Sigmoid colon (tissue), 6 donors: ENCODE measurements at regions not wholly inside any gene's neighbourhood (a gene's known extent, or its start where the extent isn't known, plus 50 kb on each side); places are given as distances from the start of the nearest gene placed in this dataset.

Experiments
- DNase-seq: peaks from one replicate; pipeline ENCODE4 v3.0.0-alpha.2; 2019
- H3K27ac ChIP-seq, 4 donors: fragments of 200-600 bp; sonication (generic); one replicate each; pipeline ENCODE4 v1.5.1; 2016 to 2019; ENCODE audit warnings: mild to moderate bottlenecking in 1 of 4
- H3K27me3 ChIP-seq, 3 donors: fragments of 200-600 bp; sonication (generic); one replicate each; pipeline ENCODE4 v1.5.1; 2019; ENCODE audit warnings: mild to moderate bottlenecking in 1 of 3
- H3K36me3 ChIP-seq, 4 donors: fragments of 200-600 bp; sonication (generic); one replicate each; pipeline ENCODE4 v1.5.1; 2016 to 2019
- H3K4me1 ChIP-seq, 4 donors: fragments of 200-600 bp; sonication (generic); one replicate each; pipeline ENCODE4 v1.5.1; 2017 to 2019
- H3K4me3 ChIP-seq, 4 donors: fragments of 200-600 bp; sonication (generic); one replicate each; pipeline ENCODE4 v1.5.1; 2017 to 2019; ENCODE audit warnings: mild to moderate bottlenecking in 2 of 4, moderate library complexity in 1 of 4
- H3K9me3 ChIP-seq, 4 donors: fragments of 200-600 bp in 3 of 4; sonication (generic) in 3 of 4; one replicate each; pipeline versions ENCODE4 v1.5.1 to v1.6.1; 2013 to 2019
- EP300 ChIP-seq, 4 donors: sonication (generic); formaldehyde crosslinking; IDR thresholded peaks; one replicate each; pipeline ENCODE4 v1.6.1; 2017; ENCODE audit warnings: antibody characterized with exemption in 4 of 4
- POLR2A ChIP-seq, 2 donors: fragments of 450-650 bp; IDR thresholded peaks; one replicate each; pipeline ENCODE4 v1.6.1; 2016; ENCODE audit warnings: antibody characterized with exemption in 2 of 2, mild to moderate bottlenecking in 2 of 2, moderate library complexity in 2 of 2
- POLR2AphosphoS5 ChIP-seq, 4 donors: sonication (generic); formaldehyde crosslinking; IDR thresholded peaks; one replicate each; pipeline ENCODE4 v1.6.1; 2017; ENCODE audit warnings: antibody characterized with exemption in 4 of 4
- WGBS, 2 donors: extraction: QIAGEN DNeasy Blood & Tissue Kit; methylation state at CpG; one replicate each; pipeline ENCODE4 v1.1.7; 2013; 5-methylcytosine and 5-hydroxymethylcytosine counted together
- intact Hi-C: fragments of 100-400 bp; cut with DNase I; formaldehyde crosslinking; loops from one replicate; pipeline ENCODE4 v1.15.1; 2023
- TF ChIP-seq, protein P1 (sequence below), 4 experiments: fragments of 450-650 bp in 3 of 4; fragments of 200-600 bp in 1 of 4; IDR thresholded peaks; one replicate each; pipeline ENCODE4 v1.5.1; 2016 to 2019; ENCODE audit warnings: antibody characterized with exemption in 4 of 4, mild to moderate bottlenecking in 3 of 4, moderate library complexity in 2 of 4
- donor health status: healthy with polysubstance abuse.
- donor health status: healthy.

DNA sequence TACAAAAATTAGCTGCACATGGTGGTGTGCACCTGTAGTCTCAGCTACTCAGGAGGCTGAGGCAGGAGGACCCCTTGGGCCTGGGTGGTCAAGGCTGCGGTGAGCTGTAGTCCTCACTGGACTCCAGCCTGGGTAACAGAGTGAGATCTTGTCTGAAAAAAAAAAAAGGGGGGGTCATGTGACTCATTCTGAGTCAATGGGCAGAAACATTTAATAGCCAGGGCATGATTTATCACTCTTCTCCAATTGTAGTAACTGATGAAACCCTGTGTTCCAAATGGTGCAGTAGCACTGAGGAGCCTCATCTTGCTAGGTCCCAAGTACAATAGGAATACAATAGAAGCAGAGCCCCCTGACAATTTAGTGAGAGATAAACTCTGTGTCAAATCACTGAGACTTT, 78.9 kb upstream of the CCDC68 start:
- H3K4me1 ChIP-seq: no peaks in the 10 kb centered on the region
- intact Hi-C loops: no loop called here
- H3K36me3 ChIP-seq: no peaks in the 10 kb centered on the region
- no peak for DNase-seq
- TF ChIP-seq POLR2A (IDR thresholded peaks at IDR 0.05) (no peak), EP300 (IDR thresholded peaks at IDR 0.05) (no peak), POLR2AphosphoS5 (IDR thresholded peaks at IDR 0.05) (no peak)
- TF ChIP-seq, protein P1, sequence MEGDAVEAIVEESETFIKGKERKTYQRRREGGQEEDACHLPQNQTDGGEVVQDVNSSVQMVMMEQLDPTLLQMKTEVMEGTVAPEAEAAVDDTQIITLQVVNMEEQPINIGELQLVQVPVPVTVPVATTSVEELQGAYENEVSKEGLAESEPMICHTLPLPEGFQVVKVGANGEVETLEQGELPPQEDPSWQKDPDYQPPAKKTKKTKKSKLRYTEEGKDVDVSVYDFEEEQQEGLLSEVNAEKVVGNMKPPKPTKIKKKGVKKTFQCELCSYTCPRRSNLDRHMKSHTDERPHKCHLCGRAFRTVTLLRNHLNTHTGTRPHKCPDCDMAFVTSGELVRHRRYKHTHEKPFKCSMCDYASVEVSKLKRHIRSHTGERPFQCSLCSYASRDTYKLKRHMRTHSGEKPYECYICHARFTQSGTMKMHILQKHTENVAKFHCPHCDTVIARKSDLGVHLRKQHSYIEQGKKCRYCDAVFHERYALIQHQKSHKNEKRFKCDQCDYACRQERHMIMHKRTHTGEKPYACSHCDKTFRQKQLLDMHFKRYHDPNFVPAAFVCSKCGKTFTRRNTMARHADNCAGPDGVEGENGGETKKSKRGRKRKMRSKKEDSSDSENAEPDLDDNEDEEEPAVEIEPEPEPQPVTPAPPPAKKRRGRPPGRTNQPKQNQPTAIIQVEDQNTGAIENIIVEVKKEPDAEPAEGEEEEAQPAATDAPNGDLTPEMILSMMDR (IDR thresholded peaks at IDR 0.05): no peak
- WGBS, 2 donors: 96 to 98% methylated on average over 1 of the region's 1 CpG
- H3K27ac ChIP-seq: no peak overlapping the region
- no peak overlapping the region for H3K4me3 ChIP-seq
- no peaks in the 10 kb centered on the region for H3K9me3 ChIP-seq
- H3K27me3 ChIP-seq: no peaks in the 10 kb centered on the region

DNA sequence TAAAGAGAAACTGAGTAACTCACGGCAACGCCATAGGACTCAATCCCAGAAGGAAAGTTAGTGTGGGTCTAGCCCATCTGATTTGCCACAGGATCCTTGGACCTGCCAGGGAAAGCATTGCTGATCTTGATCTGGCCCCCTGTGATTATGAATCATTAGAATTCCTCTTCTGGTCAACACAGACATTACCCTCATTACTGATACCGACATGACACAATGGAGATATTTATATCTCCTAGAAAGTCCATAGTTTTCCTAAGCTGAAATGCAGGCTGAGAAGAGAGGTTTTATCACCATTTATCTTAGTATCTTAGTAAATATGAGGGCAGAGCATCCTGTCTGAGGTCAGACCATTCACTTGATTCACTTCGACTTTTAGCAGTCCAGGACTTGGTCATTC, 75.5 kb upstream of the CCDC68 start:
- 78 to 85% methylated on average over 4 of the region's 4 CpGs for WGBS, 2 donors
- DNase-seq: no peak
- intact Hi-C loops: no loop called here
- no peak overlapping the region for H3K4me3 ChIP-seq
- no peaks in the 10 kb centered on the region for H3K27me3 ChIP-seq
- H3K27ac ChIP-seq: no peak overlapping the region
- no peaks in the 10 kb centered on the region for H3K4me1 ChIP-seq
- H3K9me3 ChIP-seq: no peaks in the 10 kb centered on the region
- H3K36me3 ChIP-seq: no peaks in the 10 kb centered on the region
- TF ChIP-seq, protein P1 (IDR thresholded peaks at IDR 0.05): no peak
- TF ChIP-seq EP300 (IDR thresholded peaks at IDR 0.05) (no peak), POLR2AphosphoS5 (IDR thresholded peaks at IDR 0.05) (no peak), POLR2A (IDR thresholded peaks at IDR 0.05) (no peak)

DNA sequence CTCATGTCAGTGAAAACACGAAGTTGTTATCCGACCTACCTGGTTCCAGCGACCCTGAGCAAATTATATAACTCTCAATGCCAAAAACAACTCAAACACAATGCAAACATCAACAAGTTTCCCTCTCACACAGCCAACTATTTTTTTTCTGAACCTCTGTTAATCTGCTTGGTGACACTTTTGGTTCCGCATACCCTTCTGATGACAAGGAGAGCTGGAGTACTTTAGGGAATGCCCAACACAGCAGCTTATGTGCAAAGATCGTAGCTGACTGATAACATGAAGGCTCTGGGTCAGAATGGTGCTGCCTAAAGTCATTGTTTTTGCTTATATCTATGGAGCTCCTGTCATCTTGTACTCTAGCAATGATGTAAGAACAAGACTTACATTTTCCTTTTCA, 72.7 kb upstream of the CCDC68 start:
- TF ChIP-seq EP300 (IDR thresholded peaks at IDR 0.05) (no peak), POLR2AphosphoS5 (IDR thresholded peaks at IDR 0.05) (no peak), POLR2A (IDR thresholded peaks at IDR 0.05) (no peak)
- TF ChIP-seq, protein P1 (IDR thresholded peaks at IDR 0.05): no peak

DNA sequence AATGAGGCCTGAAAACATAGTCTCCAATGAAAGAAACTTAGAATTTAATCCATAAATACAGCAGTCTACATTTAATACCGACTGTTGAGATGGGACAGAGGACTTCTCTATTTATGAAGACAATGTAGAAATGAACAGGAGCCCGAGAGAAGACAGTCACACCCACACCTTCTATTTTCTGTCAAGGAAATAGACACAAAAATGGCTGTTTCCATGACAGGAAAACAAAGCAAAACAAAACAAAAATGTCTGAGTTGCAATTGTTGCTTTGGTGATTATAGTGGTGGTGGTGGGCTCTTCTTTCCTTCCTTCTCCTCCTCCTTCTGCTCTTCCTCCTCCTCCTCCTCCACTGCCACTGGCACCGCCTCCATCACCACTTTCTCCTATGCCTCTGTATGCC, 72.3 kb upstream of the CCDC68 start:
- Histone ChIP-seq H3K4me1 (no peaks in the 10 kb centered on the region), H3K9me3 (no peaks in the 10 kb centered on the region), H3K27ac (no peak overlapping the region), H3K27me3 (no peaks in the 10 kb centered on the region), H3K4me3 (no peak overlapping the region), H3K36me3 (no peaks in the 10 kb centered on the region)
- TF ChIP-seq EP300 (IDR thresholded peaks at IDR 0.05) (no peak), POLR2A (IDR thresholded peaks at IDR 0.05) (no peak), POLR2AphosphoS5 (IDR thresholded peaks at IDR 0.05) (no peak)
- TF ChIP-seq, protein P1 (IDR thresholded peaks at IDR 0.05): no peak
- intact Hi-C loops: no loop called here
- WGBS, 2 donors: 65 to 72% methylated on average over 3 of the region's 3 CpGs
- DNase-seq: no peak

More for the DNA sequence above, 72.7 kb upstream of the CCDC68 start:
- intact Hi-C loops: no loop called here
- Histone ChIP-seq H3K36me3 (no peaks in the 10 kb centered on the region), H3K27me3 (no peaks in the 10 kb centered on the region), H3K4me1 (no peaks in the 10 kb centered on the region), H3K4me3 (no peak overlapping the region), H3K9me3 (no peaks in the 10 kb centered on the region), H3K27ac (no peak overlapping the region)
- 50 to 69% methylated on average over 5 of the region's 5 CpGs for WGBS, 2 donors
- no peak for DNase-seq

DNA sequence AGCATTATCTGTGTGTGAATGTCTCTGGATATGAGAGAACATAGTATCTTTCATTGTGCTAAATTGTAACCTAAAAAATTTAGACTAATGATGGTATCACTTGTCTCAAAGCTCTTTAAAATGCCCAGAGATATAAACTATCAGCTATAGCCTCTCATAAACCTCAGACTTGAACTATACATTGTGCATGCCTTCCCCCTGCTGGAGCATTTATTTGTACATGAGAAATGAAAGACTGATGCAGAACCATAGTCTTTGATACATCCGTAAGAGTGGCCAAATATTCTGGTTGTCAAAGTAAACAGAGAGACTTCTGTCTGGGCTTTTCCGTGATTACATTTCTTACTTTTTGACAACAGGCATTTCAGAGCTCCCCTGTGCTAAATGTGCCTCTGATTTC, 71.9 kb upstream of the CCDC68 start:
- H3K9me3 ChIP-seq: no peaks in the 10 kb centered on the region
- intact Hi-C loops: no loop called here
- H3K27ac ChIP-seq: no peak overlapping the region
- no peaks in the 10 kb centered on the region for H3K27me3 ChIP-seq
- no peak for DNase-seq
- WGBS, 2 donors: 55 to 80% methylated on average over 2 of the region's 2 CpGs
- TF ChIP-seq POLR2A (IDR thresholded peaks at IDR 0.05) (no peak), EP300 (IDR thresholded peaks at IDR 0.05) (no peak), POLR2AphosphoS5 (IDR thresholded peaks at IDR 0.05) (no peak)
- TF ChIP-seq, protein P1 (IDR thresholded peaks at IDR 0.05): no peak
- H3K4me1 ChIP-seq: no peaks in the 10 kb centered on the region
- no peak overlapping the region for H3K4me3 ChIP-seq
- no peaks in the 10 kb centered on the region for H3K36me3 ChIP-seq
